ENCODE measurements at regions not wholly inside any gene's neighbourhood (a gene's known extent, or its start where the extent isn't known, plus 50 kb on each side); places are given as distances from the start of the nearest gene placed in this dataset.

- Histone ChIP-seq H3K27me3 (ENCODE audit: insufficient read depth, low read length) (no peaks in the 10 kb centered on the region), H3K27ac (ENCODE audit: low read depth, low read length) (no peak overlapping the region), H3K9ac (ENCODE audit: low read length) (no peak overlapping the region), H4K20me1 (ENCODE audit: insufficient read depth) (peaks cover 8% of the 10 kb centered on the region; the same call in 1 of the 2 replicates), H3K4me1 (ENCODE audit: control insufficient read depth in 1 of 2, insufficient read depth in 2 of 2, low read length in 2 of 2) (peaks cover 81 to 85% of the 10 kb centered on the region in 2 experiments), H3K9me3 (ENCODE audit: control insufficient read depth in 1 of 2, insufficient read depth in 1 of 2, low read depth in 1 of 2, low read length in 2 of 2) (no peaks in the 10 kb centered on the region), H3K4me3 (replicated peaks in 1 of 2; ENCODE audit: low read depth in 1 of 2, low read length in 2 of 2) (no peak overlapping the region), H2AFZ (ENCODE audit: low read depth, low read length, poor library complexity, severe bottlenecking) (no peak overlapping the region), H3K36me3 (ENCODE audit: control insufficient read depth in 1 of 2, insufficient read depth in 2 of 2, low read length in 2 of 2) (no peaks in the 10 kb centered on the region), H3K4me2 (ENCODE audit: low read length) (no peak overlapping the region), H3K9me2 (ENCODE audit: insufficient read depth) (no peaks in the 10 kb centered on the region), H3K79me2 (ENCODE audit: insufficient read depth, low read length) (peaks cover 82% of the 10 kb centered on the region)
- intact Hi-C loops (cut with micrococcal nuclease), result no loop called here
- TF ChIP-seq SRF (IDR thresholded peaks at IDR 0.05; ENCODE audit: low read depth), result no peak
- TF ChIP-seq EGR1 (IDR thresholded peaks at IDR 0.05; ENCODE audit: low read depth), result no peak
- no peak for TF ChIP-seq FOSL1 (IDR thresholded peaks at IDR 0.05; ENCODE audit: low read depth)
- no peak for TF ChIP-seq EZH2phosphoT487 (IDR thresholded peaks at IDR 0.05; ENCODE audit: borderline replicate concordance)
- no peak for TF ChIP-seq YY1 (IDR thresholded peaks at IDR 0.05; ENCODE audit: extremely low read depth, insufficient replicate concordance, low read depth, low read length)
- TF ChIP-seq ZNF274 (IDR thresholded peaks at IDR 0.05; ENCODE audit: low read depth, low read length), result no peak
- TF ChIP-seq SIN3A (IDR thresholded peaks at IDR 0.05; ENCODE audit: low read depth), result no peak
- no peak for TF ChIP-seq TCF7L2 (IDR thresholded peaks at IDR 0.05; ENCODE audit: borderline replicate concordance, extremely low read depth, insufficient read depth, insufficient read length)
- no peak for TF ChIP-seq JUND (IDR thresholded peaks at IDR 0.05)
- TF ChIP-seq, protein P1, sequence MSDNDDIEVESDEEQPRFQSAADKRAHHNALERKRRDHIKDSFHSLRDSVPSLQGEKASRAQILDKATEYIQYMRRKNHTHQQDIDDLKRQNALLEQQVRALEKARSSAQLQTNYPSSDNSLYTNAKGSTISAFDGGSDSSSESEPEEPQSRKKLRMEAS (IDR thresholded peaks at IDR 0.05), result no peak
- TF ChIP-seq ZBTB33 (IDR thresholded peaks at IDR 0.05; ENCODE audit: extremely low read depth, insufficient replicate concordance, low read length), result no peak
- TF ChIP-seq POLR2AphosphoS5 (IDR thresholded peaks at IDR 0.05; ENCODE audit: low read depth, low read length), result no peak
- TF ChIP-seq EZH2 (IDR thresholded peaks at IDR 0.05), result no peak
- no peak for TF ChIP-seq CBX3 (IDR thresholded peaks at IDR 0.05; ENCODE audit: low read depth)
- TF ChIP-seq ZFX (IDR thresholded peaks at IDR 0.05), result no peak
- no peak for TF ChIP-seq POLR2A (IDR thresholded peaks at IDR 0.05; ENCODE audit: borderline replicate concordance, extremely low read depth, insufficient read depth, insufficient read length)
- ChIA-PET CTCF (interaction anchor here (1.5 kb wide), 1 partner anchor 66 kb away, joined by 4 read pairs; no protein-coding TSS in a partner anchor), POLR2A (interaction anchor here (1.6 kb wide), 1 partner anchor 8 kb away, joined by 5 read pairs; no protein-coding TSS in a partner anchor), RAD21 (ENCODE audit: low non-redundant PET in 1 of 2, low total read pairs in 2 of 2, uncharacterized antibody in 2 of 2, unreplicated experiment in 2 of 2) (no interaction called here)
- BruUV-seq (replicated peaks), result no TSS peak
- ATAC-seq, result no peak
- no peak for DNase-seq (ENCODE audit: low read depth, low spot score)
These were observed 164.8 kb upstream of the GRK3 start for GRCh38 chr22:25399649-25400151.
